GM12865 (cell line): ENCODE measurements at regions not wholly inside any gene's neighbourhood (a gene's known extent, or its start where the extent isn't known, plus 50 kb on each side); places are given as distances from the start of the nearest gene placed in this dataset.

Source experiments
- DNase-seq: peaks from one replicate; pipeline ENCODE4 v3.0.0; 2010; ENCODE audit warnings: low read depth
- H3K4me3 ChIP-seq: 2 replicates; pipeline ENCODE4 v1.5.1; 2011; ENCODE audit warnings: mild to moderate bottlenecking, low read depth, low read length, control low read depth
- CTCF ChIP-seq: IDR thresholded peaks from 2 replicates; pipeline ENCODE4 v1.5.1; 2011; ENCODE audit warnings: low read length, control low read depth, low read depth, inconsistent platforms; ENCODE audit not compliant: insufficient read depth; ENCODE audit errors: missing control alignments

DNA sequence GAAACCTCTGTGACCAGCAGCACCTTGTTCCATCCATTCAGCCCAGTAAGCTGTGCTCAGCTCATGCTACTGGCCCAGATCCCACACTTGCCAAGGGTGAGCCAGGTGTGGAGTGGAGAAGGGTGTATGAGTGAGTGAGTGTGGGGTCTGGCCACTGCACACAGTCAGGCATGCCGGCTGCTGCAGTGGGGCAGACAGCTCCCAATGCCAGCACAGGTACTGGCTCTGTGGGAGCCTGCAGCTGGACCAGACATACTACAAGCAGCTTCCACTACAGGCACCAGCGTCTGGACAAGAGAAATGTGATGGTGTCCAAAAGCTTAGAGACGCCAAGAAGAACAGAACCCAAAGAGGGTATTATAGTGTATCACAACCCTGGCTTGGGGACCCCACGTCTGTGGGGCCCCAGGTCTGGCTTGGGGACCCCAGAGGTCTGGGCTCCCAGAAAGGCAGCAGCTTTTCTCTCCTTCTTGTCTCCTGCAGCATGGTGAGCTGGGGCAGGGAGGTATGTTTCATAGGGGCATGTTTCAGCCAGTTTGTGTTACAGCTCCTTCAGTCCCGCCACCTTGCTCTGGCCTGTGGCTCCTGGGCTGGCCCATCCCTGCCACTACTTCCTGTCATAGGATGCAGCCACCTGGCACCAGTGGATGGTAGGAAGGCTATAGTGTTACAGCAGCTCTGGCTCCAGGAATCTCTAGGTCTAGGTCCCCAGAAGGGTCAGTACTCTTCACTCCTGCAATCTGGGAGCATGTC is 152.4 kb upstream of the HSF2 start:
- no peak for DNase-seq
- no peak for TF ChIP-seq CTCF
- no peak overlapping the region for H3K4me3 ChIP-seq

- DNase-seq: no peak
- no peak overlapping the region for H3K4me3 ChIP-seq
- no peak for TF ChIP-seq CTCF
Observed at GRCh38 chr6:122248001-122248669, 151.3 kb upstream of the HSF2 start.

DNA sequence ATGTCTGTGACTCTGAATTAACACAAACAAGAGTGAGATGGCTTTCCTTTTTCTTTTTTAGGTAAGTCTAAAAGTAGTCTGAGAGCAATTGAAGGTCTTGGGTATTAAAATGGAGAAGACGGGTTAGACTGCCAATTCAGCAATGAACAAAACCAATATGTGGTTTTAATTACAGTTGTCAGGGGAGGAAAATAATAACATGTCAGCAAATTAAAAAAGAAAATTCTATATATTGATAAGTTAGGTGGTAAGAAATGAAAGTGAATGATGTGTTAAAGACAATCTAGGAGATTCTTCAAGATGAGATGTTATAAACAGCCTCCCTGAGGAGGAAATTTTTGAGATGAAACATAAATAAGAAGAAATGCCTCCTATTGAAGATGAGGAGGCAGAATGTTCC is 150.6 kb upstream of the HSF2 start:
- no peak overlapping the region for H3K4me3 ChIP-seq
- DNase-seq: no peak
- no peak for TF ChIP-seq CTCF

DNA sequence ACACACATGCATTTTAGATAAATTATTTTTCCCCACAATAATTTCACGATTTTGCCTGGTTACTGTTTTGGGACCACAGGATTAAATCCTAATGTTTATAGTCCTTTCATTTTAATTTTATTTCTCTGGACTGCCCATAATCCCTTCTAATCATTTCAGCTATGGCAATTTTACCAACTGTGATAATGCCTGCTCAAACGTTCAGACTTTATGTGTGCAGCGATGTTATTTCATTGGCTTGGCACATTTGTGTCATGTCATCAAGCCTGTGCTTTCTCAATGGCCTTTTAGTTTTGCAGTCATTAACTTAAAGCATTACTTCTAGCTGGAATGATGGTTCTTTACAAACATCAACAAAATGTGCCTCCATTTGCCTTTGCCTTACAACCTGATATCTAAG is 140.6 kb upstream of the HSF2 start:
- DNase-seq: no peak
- no peak for TF ChIP-seq CTCF
- H3K4me3 ChIP-seq: no peak overlapping the region

- no peak for DNase-seq
- no peak overlapping the region for H3K4me3 ChIP-seq
- no peak for TF ChIP-seq CTCF
Observed at GRCh38 chr6:122264557-122264956, 134.9 kb upstream of the HSF2 start.

DNA sequence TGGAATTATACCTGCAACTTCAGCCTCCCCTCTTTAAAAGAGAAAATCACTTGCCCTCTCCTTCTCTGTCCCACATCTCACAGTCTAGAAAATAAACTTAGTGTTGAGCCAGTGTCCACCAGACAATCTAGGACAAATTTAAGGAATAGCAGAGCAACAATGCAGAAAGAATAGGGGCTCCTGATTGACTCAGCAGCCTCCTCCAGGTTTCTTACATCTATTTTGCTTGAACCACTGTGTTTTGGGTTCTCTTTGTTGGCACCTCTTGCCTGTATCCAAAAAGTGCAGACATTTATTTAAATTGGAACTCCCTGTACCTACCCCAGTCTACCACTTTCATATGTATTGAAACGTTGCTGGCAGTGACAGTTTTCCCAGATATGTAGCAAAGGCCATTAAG is 133.7 kb upstream of the HSF2 start:
- DNase-seq: no peak
- no peak for TF ChIP-seq CTCF
- H3K4me3 ChIP-seq: no peak overlapping the region
